Neural progenitor cell (in vitro differentiated cells): ENCODE measurements at regions not wholly inside any gene's neighbourhood (a gene's known extent, or its start where the extent isn't known, plus 50 kb on each side); places are given as distances from the start of the nearest gene placed in this dataset.

Source experiments
- CTCF ChIP-seq: fragments of 200-600 bp; sonication (generic); IDR thresholded peaks from 2 replicates; pipeline ENCODE4 v1.5.1; 2017; ENCODE audit warnings: antibody characterized with exemption, mild to moderate bottlenecking
- EZH2 ChIP-seq: fragments of 200-600 bp; sonication (generic); IDR thresholded peaks from 2 replicates; pipeline ENCODE4 v1.6.1; 2017; ENCODE audit warnings: antibody characterized with exemption, mild to moderate bottlenecking, moderate library complexity
- EZH2phosphoT487 ChIP-seq: fragments of 200-600 bp; sonication (generic); IDR thresholded peaks from 2 replicates; pipeline ENCODE4 v1.6.1; 2017; ENCODE audit warnings: antibody characterized with exemption

- TF ChIP-seq CTCF: no peak
- TF ChIP-seq EZH2: no peak
- no peak for TF ChIP-seq EZH2phosphoT487
Observed at GRCh38 chr2:134117676-134118075, 136.2 kb upstream of the MGAT5 start.
